ENCODE measurements at regions not wholly inside any gene's neighbourhood (a gene's known extent, or its start where the extent isn't known, plus 50 kb on each side); places are given as distances from the start of the nearest gene placed in this dataset.
A peak's percentile ranks its signal among the peaks of the same experiment; 100 is the strongest.
"Not testable (repeated sequence)": the region's sequence is repeated elsewhere in the genome, so short reads cannot be mapped to it uniquely, and the experiment has no call there.

DNA sequence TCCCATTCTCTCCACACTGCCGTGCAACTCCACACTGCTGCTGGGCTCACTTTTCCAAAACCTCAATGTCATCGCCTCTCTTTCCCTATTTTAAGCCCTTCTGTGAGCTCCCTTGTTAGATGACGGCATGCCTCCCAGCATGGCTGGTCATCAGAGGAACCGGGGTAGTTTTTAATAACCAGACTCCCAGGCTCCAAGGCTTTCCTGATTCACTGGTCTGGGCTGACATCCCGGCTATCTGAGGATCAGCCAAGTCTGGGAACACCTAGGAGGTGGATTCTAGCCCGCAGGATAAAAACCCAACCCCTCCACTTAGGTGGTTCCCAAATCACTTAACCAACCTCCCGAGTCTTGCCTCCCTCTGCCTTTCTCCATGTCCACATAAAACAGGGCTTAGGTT is 295.4 kb upstream of the FZD8 start:
- H3K4me1 ChIP-seq (ENCODE audit: low read depth), result peaks cover 11% of the 10 kb centered on the region
- no peak for ATAC-seq
- H3K9me3 ChIP-seq, result no peaks in the 10 kb centered on the region
- TF ChIP-seq, protein P1, sequence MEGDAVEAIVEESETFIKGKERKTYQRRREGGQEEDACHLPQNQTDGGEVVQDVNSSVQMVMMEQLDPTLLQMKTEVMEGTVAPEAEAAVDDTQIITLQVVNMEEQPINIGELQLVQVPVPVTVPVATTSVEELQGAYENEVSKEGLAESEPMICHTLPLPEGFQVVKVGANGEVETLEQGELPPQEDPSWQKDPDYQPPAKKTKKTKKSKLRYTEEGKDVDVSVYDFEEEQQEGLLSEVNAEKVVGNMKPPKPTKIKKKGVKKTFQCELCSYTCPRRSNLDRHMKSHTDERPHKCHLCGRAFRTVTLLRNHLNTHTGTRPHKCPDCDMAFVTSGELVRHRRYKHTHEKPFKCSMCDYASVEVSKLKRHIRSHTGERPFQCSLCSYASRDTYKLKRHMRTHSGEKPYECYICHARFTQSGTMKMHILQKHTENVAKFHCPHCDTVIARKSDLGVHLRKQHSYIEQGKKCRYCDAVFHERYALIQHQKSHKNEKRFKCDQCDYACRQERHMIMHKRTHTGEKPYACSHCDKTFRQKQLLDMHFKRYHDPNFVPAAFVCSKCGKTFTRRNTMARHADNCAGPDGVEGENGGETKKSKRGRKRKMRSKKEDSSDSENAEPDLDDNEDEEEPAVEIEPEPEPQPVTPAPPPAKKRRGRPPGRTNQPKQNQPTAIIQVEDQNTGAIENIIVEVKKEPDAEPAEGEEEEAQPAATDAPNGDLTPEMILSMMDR (IDR thresholded peaks at IDR 0.05), result no peak
- no peak for DNase-seq
- intact Hi-C loops (cut with DNase I, micrococcal nuclease), result no loop called here
- no peak overlapping the region for H3K4me3 ChIP-seq
- H3K36me3 ChIP-seq (ENCODE audit: low read depth), result no peaks in the 10 kb centered on the region

DNA sequence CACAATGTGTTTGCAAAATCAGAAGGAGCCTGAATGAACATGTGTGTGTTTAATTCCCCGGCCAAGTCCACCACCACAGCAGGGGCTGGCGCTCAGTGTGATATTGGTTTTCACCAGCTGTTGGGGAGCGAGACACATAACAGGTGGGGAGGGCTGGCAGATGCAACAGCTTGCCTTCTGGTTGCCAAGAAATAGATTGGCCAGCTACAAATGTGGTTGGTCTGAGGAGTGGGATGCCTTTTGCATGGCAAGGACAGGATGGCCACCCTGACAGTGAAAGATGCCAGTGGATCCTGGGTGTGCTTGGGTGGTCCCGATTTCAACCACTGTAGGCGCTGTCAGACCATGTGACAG is 292.5 kb upstream of the FZD8 start:
- TF ChIP-seq, protein P1 (IDR thresholded peaks at IDR 0.05), result no peak
- Histone ChIP-seq H3K9me3 (no peaks in the 10 kb centered on the region), H3K36me3 (ENCODE audit: low read depth) (no peaks in the 10 kb centered on the region), H3K4me1 (ENCODE audit: low read depth) (no peaks in the 10 kb centered on the region), H3K4me3 (no peak overlapping the region)
- ATAC-seq (no peak), DNase-seq (no peak)
- intact Hi-C loops (cut with DNase I, micrococcal nuclease), result no loop called here

DNA sequence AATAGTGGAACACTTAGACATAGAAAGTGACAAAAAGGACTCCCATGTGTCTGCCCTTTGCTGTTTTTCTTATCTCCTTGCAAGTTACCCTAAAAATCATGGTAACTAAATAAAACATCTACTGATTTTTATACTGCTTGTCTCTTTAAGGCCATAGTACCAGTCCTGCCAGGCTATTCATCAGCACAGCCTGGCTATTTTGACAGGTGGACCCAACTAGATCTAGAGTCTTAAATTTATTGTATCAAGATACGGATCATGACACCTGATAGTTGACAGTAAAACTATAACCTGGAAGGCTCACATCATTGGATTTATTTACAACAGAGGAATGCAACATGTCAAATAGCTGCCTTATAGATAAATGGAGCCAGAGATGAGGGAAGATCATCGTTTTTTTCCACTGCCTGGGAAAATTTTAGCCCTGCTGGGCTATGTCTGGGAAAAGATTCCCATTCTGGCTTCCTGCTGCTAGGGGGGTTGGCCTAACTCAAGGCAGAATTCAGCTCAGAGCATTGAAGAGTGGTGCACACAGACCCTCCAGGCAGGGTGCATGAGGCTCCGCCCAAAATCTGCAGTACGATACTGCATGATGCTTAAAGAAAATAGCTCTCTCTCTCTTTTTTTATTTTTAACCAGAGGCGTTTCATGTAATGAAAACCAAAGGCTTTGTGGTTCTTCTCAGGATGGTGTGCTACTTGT is 292.0 kb upstream of the FZD8 start:
- intact Hi-C loops (cut with DNase I, micrococcal nuclease), result no loop called here
- H3K4me3 ChIP-seq, result no peak overlapping the region
- DNase-seq (no peak), ATAC-seq (peak; percentile 60)
- no peaks in the 10 kb centered on the region for H3K36me3 ChIP-seq (ENCODE audit: low read depth)
- H3K9me3 ChIP-seq, result no peaks in the 10 kb centered on the region
- TF ChIP-seq, protein P1 (IDR thresholded peaks at IDR 0.05), result no peak
- no peaks in the 10 kb centered on the region for H3K4me1 ChIP-seq (ENCODE audit: low read depth)

DNA sequence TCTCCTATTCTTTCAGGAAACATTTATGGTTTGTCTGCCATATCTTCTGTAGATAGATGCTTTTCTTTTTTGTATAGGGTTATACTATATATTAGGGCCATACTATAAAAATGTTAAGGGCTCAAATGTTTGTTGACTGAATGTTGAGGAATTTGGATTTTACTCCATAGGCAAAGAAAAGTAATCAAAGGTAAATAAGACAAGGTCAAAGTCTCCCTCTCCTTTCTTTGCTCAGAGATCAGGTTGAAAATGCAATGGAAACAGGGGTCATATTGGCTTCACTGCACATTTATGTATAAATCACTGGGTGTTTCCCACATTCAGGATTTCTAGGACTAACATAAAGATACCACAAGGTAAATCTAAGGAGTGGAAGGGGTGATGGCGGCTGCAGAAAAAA is 291.4 kb upstream of the FZD8 start:
- ATAC-seq (peak; percentile 61), DNase-seq (no peak)
- intact Hi-C loops (cut with DNase I, micrococcal nuclease), result no loop called here
- Histone ChIP-seq H3K4me3 (no peak overlapping the region), H3K9me3 (no peaks in the 10 kb centered on the region), H3K36me3 (ENCODE audit: low read depth) (no peaks in the 10 kb centered on the region), H3K4me1 (ENCODE audit: low read depth) (no peaks in the 10 kb centered on the region)
- TF ChIP-seq, protein P1 (IDR thresholded peaks at IDR 0.05), result no peak

DNA sequence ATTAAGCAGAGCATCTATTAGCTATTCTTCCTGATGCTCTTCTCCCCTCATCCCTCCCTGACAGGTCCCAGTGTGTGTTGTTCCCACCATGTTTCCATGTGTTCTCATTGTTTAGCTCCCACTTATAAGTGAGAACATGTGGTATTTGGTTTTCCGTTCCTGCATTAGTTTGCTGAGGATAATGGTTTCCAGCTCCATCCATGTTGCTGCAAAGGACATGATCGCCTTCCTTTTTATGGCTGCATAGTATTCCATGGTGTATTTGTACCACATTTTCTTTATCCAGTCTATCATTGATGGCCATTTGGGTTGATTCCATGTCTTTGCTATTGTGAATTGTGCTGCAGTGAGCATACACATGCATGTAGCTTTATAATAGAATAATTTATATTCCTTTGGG is 287.9 kb upstream of the FZD8 start:
- H3K4me1 ChIP-seq (ENCODE audit: low read depth); H3K36me3 ChIP-seq (ENCODE audit: low read depth); H3K9me3 ChIP-seq; H3K4me3 ChIP-seq; ATAC-seq; DNase-seq; intact Hi-C loops (cut with DNase I, micrococcal nuclease): not testable (repeated sequence)

DNA sequence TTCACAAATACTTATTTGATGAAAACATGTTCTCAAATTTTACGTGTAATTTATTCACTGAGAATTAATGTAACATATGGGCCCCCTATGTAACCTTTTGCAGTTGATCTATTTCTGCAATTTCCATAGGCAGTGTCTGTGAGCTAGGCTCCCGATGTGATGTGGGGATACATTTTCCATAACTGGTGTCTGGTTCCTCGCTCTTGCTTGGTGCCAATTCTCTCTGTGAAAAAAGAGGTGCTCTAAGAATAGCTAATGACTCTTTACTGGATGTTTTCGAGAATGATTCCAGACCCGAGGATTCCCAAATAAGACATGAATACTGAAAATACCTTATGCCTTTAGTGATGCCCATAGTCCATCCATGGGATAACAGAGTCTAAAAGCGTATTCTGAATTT is 286.7 kb upstream of the FZD8 start:
- Histone ChIP-seq H3K4me1 (ENCODE audit: low read depth) (no peaks in the 10 kb centered on the region), H3K9me3 (no peaks in the 10 kb centered on the region), H3K36me3 (ENCODE audit: low read depth) (no peaks in the 10 kb centered on the region), H3K4me3 (no peak overlapping the region)
- TF ChIP-seq, protein P1 (IDR thresholded peaks at IDR 0.05), result no peak
- DNase-seq (no peak), ATAC-seq (no peak)
- intact Hi-C loops (cut with DNase I, micrococcal nuclease), result no loop called here
